ENCODE measurements at regions not wholly inside any gene's neighbourhood (a gene's known extent, or its start where the extent isn't known, plus 50 kb on each side); places are given as distances from the start of the nearest gene placed in this dataset.

- Histone ChIP-seq H3K9ac (ENCODE audit: low read depth in 1 of 2, low read length in 2 of 2) (no peak overlapping the region), H3K27me3 (ENCODE audit: control insufficient read depth in 4 of 4, insufficient read depth in 4 of 4, low read length in 3 of 4) (no peaks in the 10 kb centered on the region), H3K4me1 (ENCODE audit: control insufficient read depth in 4 of 4, insufficient read depth in 4 of 4, low read length in 3 of 4) (peaks cover 0 to 21% (median 19%) of the 10 kb centered on the region in 4 donors), H3K4me3 (ENCODE audit: low read depth in 1 of 3, low read length in 3 of 3) (no peak overlapping the region), H3K36me3 (ENCODE audit: control insufficient read depth in 4 of 4, insufficient read depth in 3 of 4, low read depth in 1 of 4, low read length in 3 of 4) (no peaks in the 10 kb centered on the region), H3K27ac (ENCODE audit: low read depth in 1 of 2, low read length in 2 of 2) (peak overlapping the region; percentile 69 to 93), H3K9me3 (ENCODE audit: control insufficient read depth in 4 of 4, low read length in 3 of 4) (no peaks in the 10 kb centered on the region)
- TF ChIP-seq YY1 (IDR thresholded peaks at IDR 0.05), result peak; percentile 41
- TF ChIP-seq FOXA1 (IDR thresholded peaks at IDR 0.05), result no peak
- peak; percentile 37 for DNase-seq (ENCODE audit: low spot score)
- 61% methylated on average over 2 of the region's 2 CpGs for WGBS
These were observed 643.7 kb downstream of the EPM2A start for GRCh38 chr6:145091586-145092142.

- Histone ChIP-seq H3K4me3 (ENCODE audit: low read depth in 1 of 3, low read length in 3 of 3) (no peak overlapping the region), H3K9ac (ENCODE audit: low read depth in 1 of 2, low read length in 2 of 2) (no peak overlapping the region), H3K4me1 (ENCODE audit: control insufficient read depth in 4 of 4, insufficient read depth in 4 of 4, low read length in 3 of 4) (peaks cover 0 to 21% (median 19%) of the 10 kb centered on the region in 4 donors), H3K9me3 (ENCODE audit: control insufficient read depth in 4 of 4, low read length in 3 of 4) (peaks cover 0 to 3% (median 1%) of the 10 kb centered on the region in 4 donors), H3K27ac (ENCODE audit: low read depth in 1 of 2, low read length in 2 of 2) (no peak overlapping the region), H3K36me3 (ENCODE audit: control insufficient read depth in 4 of 4, insufficient read depth in 3 of 4, low read depth in 1 of 4, low read length in 3 of 4) (no peaks in the 10 kb centered on the region), H3K27me3 (ENCODE audit: control insufficient read depth in 4 of 4, insufficient read depth in 4 of 4, low read length in 3 of 4) (no peaks in the 10 kb centered on the region)
- TF ChIP-seq RAD21 (IDR thresholded peaks at IDR 0.05), result no peak
- TF ChIP-seq NR2F2 (IDR thresholded peaks at IDR 0.05), result no peak
- TF ChIP-seq REST (IDR thresholded peaks at IDR 0.05), result no peak
- TF ChIP-seq YY1 (IDR thresholded peaks at IDR 0.05), result no peak
- no peak for TF ChIP-seq GABPA (IDR thresholded peaks at IDR 0.05 in 1 of 2, conservative IDR thresholded peaks at IDR 0.05 in 1 of 2)
- TF ChIP-seq JUND (IDR thresholded peaks at IDR 0.05), result no peak
- no peak for TF ChIP-seq ATF3 (IDR thresholded peaks at IDR 0.05)
- TF ChIP-seq FOXA2 (IDR thresholded peaks at IDR 0.05), result no peak
- TF ChIP-seq SP1 (IDR thresholded peaks at IDR 0.05), result no peak
- no peak for TF ChIP-seq HNF4G (IDR thresholded peaks at IDR 0.05)
- TF ChIP-seq HNF4A (conservative IDR thresholded peaks at IDR 0.05), result no peak
- TF ChIP-seq EGR1 (IDR thresholded peaks at IDR 0.05; ENCODE audit: low read depth in 2 of 2), result no peak
- TF ChIP-seq ZBTB33 (IDR thresholded peaks at IDR 0.05), result no peak
- no peak for TF ChIP-seq TAF1 (conservative IDR thresholded peaks at IDR 0.05)
- TF ChIP-seq CTCF (IDR thresholded peaks at IDR 0.05; ENCODE audit: low read depth, low read length, missing input control), result no peak
- no peak for TF ChIP-seq MAX (IDR thresholded peaks at IDR 0.05)
- WGBS, result 84% methylated on average over 4 of the region's 4 CpGs
- no peak for DNase-seq (ENCODE audit: low spot score)
These were observed 642.8 kb downstream of the EPM2A start for GRCh38 chr6:145092554-145092953.

Measured in liver (tissue), 8 donors.